ENCODE measurements at regions not wholly inside any gene's neighbourhood (a gene's known extent, or its start where the extent isn't known, plus 50 kb on each side); places are given as distances from the start of the nearest gene placed in this dataset.

GRCh38 chr2:224208443-224208842, 169.4 kb upstream of the SERPINE2 start:
- Mint-ChIP-seq H3K27ac (no peak overlapping the region), H3K4me3 (no peak overlapping the region), H3K27me3 (ENCODE audit: low read depth) (peaks cover 8% of the 10 kb centered on the region), H3K4me1 (ENCODE audit: low read depth) (no peaks in the 10 kb centered on the region), H3K9me3 (no peaks in the 10 kb centered on the region), H3K36me3 (ENCODE audit: low read depth) (no peaks in the 10 kb centered on the region)
- CTCF ChIA-PET = no interaction called here
- intact Hi-C loops (cut with micrococcal nuclease) = no loop called here
- DNase-seq = no peak

DNA sequence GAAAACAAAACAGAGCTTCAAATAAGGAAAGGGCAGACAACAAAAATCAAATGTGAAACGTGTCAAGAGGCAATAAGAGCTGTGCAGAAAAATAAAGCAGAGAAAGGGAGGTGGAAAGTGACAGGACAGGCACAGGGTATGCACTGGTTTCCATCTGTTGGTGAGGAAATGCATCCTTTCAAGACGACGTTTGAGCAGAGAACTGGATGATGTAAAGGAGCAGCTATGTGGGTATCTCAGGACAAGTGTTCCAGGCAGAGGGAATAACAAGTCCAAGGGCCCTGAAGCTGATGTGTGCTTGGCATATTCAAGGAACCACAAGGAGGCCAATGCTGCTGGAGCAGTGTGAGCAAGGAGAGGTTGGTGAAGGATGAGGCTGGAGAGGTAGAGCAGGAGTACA, 168.9 kb upstream of the SERPINE2 start:
- H3K27me3 Mint-ChIP-seq (ENCODE audit: low read depth) = peaks cover 8% of the 10 kb centered on the region
- intact Hi-C loops (cut with micrococcal nuclease) = no loop called here
- no peak overlapping the region for H3K27ac Mint-ChIP-seq
- no peaks in the 10 kb centered on the region for H3K9me3 Mint-ChIP-seq
- H3K4me3 Mint-ChIP-seq = no peak overlapping the region
- DNase-seq = no peak
- H3K36me3 Mint-ChIP-seq (ENCODE audit: low read depth) = no peaks in the 10 kb centered on the region
- CTCF ChIA-PET = interaction anchor here (1.1 kb wide), 1 partner anchor 214 kb away, joined by 3 read pairs; no protein-coding TSS in a partner anchor
- no peaks in the 10 kb centered on the region for H3K4me1 Mint-ChIP-seq (ENCODE audit: low read depth)

DNA sequence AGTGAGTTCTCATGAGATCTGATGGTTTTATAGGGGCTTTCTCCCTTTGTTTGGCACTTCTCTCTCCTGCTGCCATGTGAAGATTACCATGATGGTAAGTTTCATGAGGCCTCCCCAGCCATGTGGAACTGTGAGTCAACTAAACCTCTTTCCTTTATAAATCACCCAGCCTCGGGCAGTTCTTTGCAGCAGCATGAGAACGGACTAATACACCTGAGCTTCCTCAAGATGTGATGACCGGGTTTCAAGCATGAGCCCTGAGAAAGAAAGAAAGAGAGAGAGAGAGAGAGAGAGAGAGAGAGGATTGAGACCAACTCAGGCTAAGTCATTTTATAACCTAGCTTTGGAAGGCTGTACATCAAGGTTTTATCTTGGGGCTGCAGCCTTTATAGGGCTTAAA, 167.7 kb upstream of the SERPINE2 start:
- Mint-ChIP-seq H3K4me1 (ENCODE audit: low read depth) (no peaks in the 10 kb centered on the region), H3K27me3 (ENCODE audit: low read depth) (peaks cover 8% of the 10 kb centered on the region), H3K36me3 (ENCODE audit: low read depth) (no peaks in the 10 kb centered on the region), H3K9me3 (no peaks in the 10 kb centered on the region), H3K4me3 (no peak overlapping the region), H3K27ac (no peak overlapping the region)
- CTCF ChIA-PET = interaction anchor here (1.1 kb wide), 1 partner anchor 213 kb away, joined by 3 read pairs; no protein-coding TSS in a partner anchor
- DNase-seq = no peak
- intact Hi-C loops (cut with micrococcal nuclease) = no loop called here

- H3K4me1 Mint-ChIP-seq (ENCODE audit: low read depth) = no peaks in the 10 kb centered on the region
- H3K27me3 Mint-ChIP-seq (ENCODE audit: low read depth) = peaks cover 12% of the 10 kb centered on the region
- no peaks in the 10 kb centered on the region for H3K36me3 Mint-ChIP-seq (ENCODE audit: low read depth)
- intact Hi-C loops (cut with micrococcal nuclease) = no loop called here
- no peak overlapping the region for H3K4me3 Mint-ChIP-seq
- no peak for DNase-seq
- CTCF ChIA-PET = no interaction called here
- H3K27ac Mint-ChIP-seq = no peak overlapping the region
- no peaks in the 10 kb centered on the region for H3K9me3 Mint-ChIP-seq
Measured at GRCh38 chr2:224202281-224202865, 163.3 kb upstream of the SERPINE2 start.

GRCh38 chr2:224198436-224198835, 159.3 kb upstream of the SERPINE2 start:
- H3K4me3 Mint-ChIP-seq = no peak overlapping the region
- intact Hi-C loops (cut with micrococcal nuclease) = no loop called here
- H3K27ac Mint-ChIP-seq = no peak overlapping the region
- DNase-seq = no peak
- no peaks in the 10 kb centered on the region for H3K9me3 Mint-ChIP-seq
- CTCF ChIA-PET = no interaction called here
- H3K27me3 Mint-ChIP-seq (ENCODE audit: low read depth) = peaks cover 9% of the 10 kb centered on the region
- no peaks in the 10 kb centered on the region for H3K36me3 Mint-ChIP-seq (ENCODE audit: low read depth)
- H3K4me1 Mint-ChIP-seq (ENCODE audit: low read depth) = no peaks in the 10 kb centered on the region

DNA sequence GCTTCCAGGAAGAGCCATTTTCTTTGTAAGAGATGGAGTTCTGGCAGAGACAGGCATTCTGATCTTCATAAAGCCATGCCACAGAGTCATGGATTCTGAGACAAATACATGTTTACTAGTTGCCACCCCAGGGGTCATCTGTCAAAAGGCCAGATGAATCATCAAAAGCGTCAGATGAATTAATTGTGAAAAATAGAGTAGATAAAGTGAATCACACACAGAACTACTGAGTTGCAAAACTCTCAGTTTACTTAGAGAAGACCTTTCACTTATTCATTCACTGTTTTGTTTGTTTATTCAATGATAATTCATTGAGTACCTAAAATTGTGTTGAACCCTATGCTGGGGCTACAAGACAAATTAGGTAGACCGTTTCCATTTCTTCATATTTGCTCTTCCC, 157.7 kb upstream of the SERPINE2 start:
- Mint-ChIP-seq H3K9me3 (no peaks in the 10 kb centered on the region), H3K36me3 (ENCODE audit: low read depth) (no peaks in the 10 kb centered on the region), H3K4me3 (no peak overlapping the region), H3K27ac (no peak overlapping the region), H3K4me1 (ENCODE audit: low read depth) (no peaks in the 10 kb centered on the region), H3K27me3 (ENCODE audit: low read depth) (peaks cover 9% of the 10 kb centered on the region)
- intact Hi-C loops (cut with micrococcal nuclease) = no loop called here
- CTCF ChIA-PET = no interaction called here
- DNase-seq = no peak

DNA sequence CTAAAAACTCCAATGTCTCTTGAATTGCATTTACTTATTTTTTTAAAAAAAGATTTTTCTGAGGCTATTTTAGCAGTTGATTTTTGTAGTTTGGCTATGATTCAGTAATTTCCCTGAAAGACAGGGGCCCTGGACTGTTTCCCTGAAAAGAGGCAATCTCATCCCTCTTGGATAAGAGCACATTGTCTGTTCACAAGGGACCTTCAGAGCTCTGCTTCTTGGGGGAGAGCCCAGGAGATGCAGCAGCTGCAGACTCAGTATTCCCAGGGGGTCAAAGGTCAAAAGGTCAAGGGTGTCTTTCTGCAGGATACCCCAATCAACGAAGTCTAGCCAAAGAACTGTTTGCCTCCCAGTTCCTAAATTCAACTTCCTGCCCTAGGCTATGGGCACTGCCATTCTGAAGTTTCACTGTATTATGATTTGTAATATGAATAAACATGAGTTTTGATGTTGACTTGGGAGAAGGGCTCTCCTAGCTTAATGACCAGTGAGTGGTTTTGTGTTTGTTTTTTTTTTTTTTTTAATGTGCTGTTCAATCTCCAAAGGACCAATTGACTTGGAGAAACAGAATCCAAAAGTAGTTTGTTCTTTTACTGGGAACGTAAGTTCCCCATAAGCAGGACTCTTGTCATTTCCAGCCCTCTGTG, 157.0 kb upstream of the SERPINE2 start:
- Mint-ChIP-seq H3K4me1 (ENCODE audit: low read depth) (no peaks in the 10 kb centered on the region), H3K9me3 (no peaks in the 10 kb centered on the region), H3K36me3 (ENCODE audit: low read depth) (no peaks in the 10 kb centered on the region), H3K27me3 (ENCODE audit: low read depth) (peaks cover 9% of the 10 kb centered on the region), H3K4me3 (no peak overlapping the region), H3K27ac (no peak overlapping the region)
- DNase-seq = no peak
- CTCF ChIA-PET = no interaction called here
- intact Hi-C loops (cut with micrococcal nuclease) = no loop called here

GRCh38 chr2:224194161-224194560, 155.1 kb upstream of the SERPINE2 start:
- H3K9me3 Mint-ChIP-seq = no peaks in the 10 kb centered on the region
- no peak overlapping the region for H3K4me3 Mint-ChIP-seq
- no peaks in the 10 kb centered on the region for H3K4me1 Mint-ChIP-seq (ENCODE audit: low read depth)
- H3K27ac Mint-ChIP-seq = no peak overlapping the region
- H3K36me3 Mint-ChIP-seq (ENCODE audit: low read depth) = no peaks in the 10 kb centered on the region
- DNase-seq = no peak
- intact Hi-C loops (cut with micrococcal nuclease) = no loop called here
- H3K27me3 Mint-ChIP-seq (ENCODE audit: low read depth) = peaks cover 9% of the 10 kb centered on the region
- CTCF ChIA-PET = interaction anchor here (0.8 kb wide), 1 partner anchor 433 kb away, joined by 3 read pairs; no protein-coding TSS in a partner anchor

GRCh38 chr2:224191465-224191864, 152.4 kb upstream of the SERPINE2 start:
- CTCF ChIA-PET = interaction anchor here (1.1 kb wide), 1 partner anchor 95 kb away, joined by 3 read pairs; no protein-coding TSS in a partner anchor
- H3K27me3 Mint-ChIP-seq (ENCODE audit: low read depth) = peaks cover 3% of the 10 kb centered on the region
- H3K4me3 Mint-ChIP-seq = no peak overlapping the region
- DNase-seq = no peak
- peaks cover 2% of the 10 kb centered on the region for H3K9me3 Mint-ChIP-seq
- H3K27ac Mint-ChIP-seq = no peak overlapping the region
- H3K4me1 Mint-ChIP-seq (ENCODE audit: low read depth) = no peaks in the 10 kb centered on the region
- H3K36me3 Mint-ChIP-seq (ENCODE audit: low read depth) = no peaks in the 10 kb centered on the region
- intact Hi-C loops (cut with micrococcal nuclease) = no loop called here

- Mint-ChIP-seq H3K9me3 (peaks cover 2% of the 10 kb centered on the region), H3K27ac (no peak overlapping the region), H3K4me3 (no peak overlapping the region), H3K27me3 (ENCODE audit: low read depth) (peaks cover 2% of the 10 kb centered on the region), H3K36me3 (ENCODE audit: low read depth) (no peaks in the 10 kb centered on the region), H3K4me1 (ENCODE audit: low read depth) (no peaks in the 10 kb centered on the region)
- CTCF ChIA-PET = interaction anchor here (1.1 kb wide), 1 partner anchor 96 kb away, joined by 3 read pairs; no protein-coding TSS in a partner anchor
- no peak for DNase-seq
- intact Hi-C loops (cut with micrococcal nuclease) = no loop called here
Measured at GRCh38 chr2:224190936-224191270, 151.8 kb upstream of the SERPINE2 start.

DNA sequence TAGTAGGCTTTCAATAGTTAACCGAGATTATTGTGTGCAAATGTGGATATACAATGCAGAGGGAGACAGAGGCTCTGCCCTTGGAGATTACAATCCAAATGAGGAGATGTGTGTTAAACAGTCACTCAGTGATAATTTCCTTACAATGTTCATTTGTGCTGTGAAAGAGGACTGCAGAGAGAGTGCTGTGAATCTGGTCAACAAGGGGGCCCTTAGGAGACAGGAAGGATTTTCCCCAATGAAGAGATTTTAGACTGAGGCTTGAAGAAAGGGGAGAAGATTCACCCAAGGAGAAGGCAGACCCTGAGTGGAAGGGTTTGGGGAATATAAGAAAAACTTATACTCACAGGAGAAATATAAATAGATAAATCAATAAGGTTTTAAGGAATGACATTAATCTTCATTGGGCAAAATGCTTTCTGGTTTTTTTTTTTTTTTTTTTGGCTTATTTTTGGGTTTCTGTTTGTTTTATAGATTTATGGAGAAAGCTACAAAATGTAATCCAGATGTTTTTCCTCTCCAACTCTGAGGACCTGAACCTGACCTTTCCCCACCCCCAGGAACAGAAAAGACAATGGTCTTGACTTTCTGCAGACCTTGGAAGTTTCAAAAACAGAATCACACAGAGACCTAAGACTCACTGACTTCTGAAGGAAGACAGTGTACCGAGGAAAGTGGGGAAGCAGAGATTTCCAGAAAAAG, 151.3 kb upstream of the SERPINE2 start:
- intact Hi-C loops (cut with micrococcal nuclease) = no loop called here
- Mint-ChIP-seq H3K4me3 (no peak overlapping the region), H3K36me3 (ENCODE audit: low read depth) (no peaks in the 10 kb centered on the region), H3K27me3 (ENCODE audit: low read depth) (peaks cover 2% of the 10 kb centered on the region), H3K27ac (no peak overlapping the region), H3K4me1 (ENCODE audit: low read depth) (no peaks in the 10 kb centered on the region), H3K9me3 (peaks cover 2% of the 10 kb centered on the region)
- CTCF ChIA-PET = interaction anchor here (1.1 kb wide), 1 partner anchor 96 kb away, joined by 3 read pairs; no protein-coding TSS in a partner anchor
- DNase-seq = no peak

GRCh38 chr2:224187220-224187619, 148.1 kb upstream of the SERPINE2 start:
- Mint-ChIP-seq H3K27ac (no peak overlapping the region), H3K27me3 (ENCODE audit: low read depth) (no peaks in the 10 kb centered on the region), H3K36me3 (ENCODE audit: low read depth) (no peaks in the 10 kb centered on the region), H3K4me3 (no peak overlapping the region), H3K9me3 (peaks cover 2% of the 10 kb centered on the region), H3K4me1 (ENCODE audit: low read depth) (no peaks in the 10 kb centered on the region)
- no peak for DNase-seq
- CTCF ChIA-PET = interaction anchor here (0.6 kb wide), 1 partner anchor 88 kb away, joined by 3 read pairs; no protein-coding TSS in a partner anchor
- intact Hi-C loops (cut with micrococcal nuclease) = no loop called here
